B cell (primary cell): ENCODE measurements at regions not wholly inside any gene's neighbourhood (a gene's known extent, or its start where the extent isn't known, plus 50 kb on each side); places are given as distances from the start of the nearest gene placed in this dataset.

Source experiments
- ATAC-seq: fragments of 200-7000 bp; cut with Tn5 transposase; one replicate; pipeline ENCODE4 v1.10.0; 2021; ENCODE audit warnings: low read depth, mild to moderate bottlenecking, moderate number of reproducible peaks, moderate library complexity
- CTCF ChIA-PET: fragments of 350-600 bp; sonication (Branson Sonifier 250); formaldehyde crosslinking; loops from one replicate; lab custom pipeline; 2021; ENCODE audit warnings: antibody characterized with exemption, inconsistent platforms; lab: Charles Lee
- POLR2A ChIA-PET: fragments of 350-600 bp; sonication (Branson Sonifier 250); formaldehyde crosslinking; loops from one replicate; lab custom pipeline; 2021; ENCODE audit warnings: antibody characterized with exemption; lab: Charles Lee
- DNase-seq: peaks from one replicate; pipeline ENCODE4 v3.0.0; 2013
- H2AFZ ChIP-seq: 2 replicates; pipeline ENCODE4 v1.6.1; 2012; ENCODE audit warnings: mild to moderate bottlenecking, low read depth, low read length; ENCODE audit not compliant: insufficient read depth, poor library complexity, severe bottlenecking
- H3K27ac ChIP-seq, 2 donors: 1 replicate in 1 of 2; 2 replicates in 1 of 2; pipeline ENCODE4 v1.5.1; 2012 to 2013; ENCODE audit warnings: low read length in 2 of 2, mild to moderate bottlenecking in 2 of 2, moderate library complexity in 1 of 2
- H3K27me3 ChIP-seq, 4 experiments: fragments of 200-600 bp in 1 of 4; sonication (generic) in 1 of 4; replicated peaks in 1 of 4; 1 replicate in 2 of 4; 2 replicates in 2 of 4; pipeline versions ENCODE4 v1.6.1 to v1.7.0; 2013 to 2016; ENCODE audit warnings: low read length in 3 of 4, mild to moderate bottlenecking in 2 of 4, mixed read lengths in 1 of 4, moderate library complexity in 1 of 4; ENCODE audit not compliant: insufficient read depth in 4 of 4, control insufficient read depth in 3 of 4; ENCODE audit errors: control extremely low read depth in 1 of 4
- H3K36me3 ChIP-seq, 2 experiments: replicated peaks in 1 of 2; 1 replicate in 1 of 2; 2 replicates in 1 of 2; pipeline versions ENCODE4 v1.6.1 to v1.7.1; 2013; ENCODE audit warnings: low read length in 1 of 2; ENCODE audit not compliant: insufficient read depth in 2 of 2, control insufficient read depth in 1 of 2; ENCODE audit errors: control extremely low read depth in 1 of 2, extremely low read depth in 1 of 2
- H3K4me1 ChIP-seq, 2 donors: fragments of 200-600 bp in 1 of 2; sonication (generic) in 1 of 2; 1 replicate in 1 of 2; 2 replicates in 1 of 2; pipeline versions ENCODE4 v1.5.1 to v1.6.1; 2013 to 2017; ENCODE audit warnings: low read length in 2 of 2; ENCODE audit not compliant: control insufficient read depth in 2 of 2, insufficient read depth in 2 of 2
- H3K4me2 ChIP-seq: replicated peaks from 2 replicates; pipeline ENCODE3; 2012; ENCODE audit warnings: mild to moderate bottlenecking, low read depth, low read length; ENCODE audit not compliant: poor library complexity, severe bottlenecking
- H3K4me3 ChIP-seq, 5 experiments: fragments of 200-600 bp in 1 of 5; sonication (generic) in 1 of 5; 1 replicate in 3 of 5; 2 replicates in 2 of 5; pipeline versions ENCODE4 v1.5.1 to v1.7.0; 2011 to 2016; ENCODE audit warnings: low read length in 4 of 5, mild to moderate bottlenecking in 4 of 5, low read depth in 2 of 5, control low read depth in 1 of 5, moderate library complexity in 1 of 5; ENCODE audit not compliant: insufficient read depth in 1 of 5; ENCODE audit errors: control extremely low read depth in 1 of 5, extremely low read depth in 1 of 5
- H3K79me2 ChIP-seq: fragments of 200-600 bp; sonication (generic); one replicate; pipeline ENCODE4 v1.6.0; 2016; ENCODE audit warnings: low read length; ENCODE audit not compliant: control insufficient read depth, insufficient read depth
- H3K9ac ChIP-seq: fragments of 200-600 bp; sonication (generic); 2 replicates; pipeline ENCODE4 v1.6.1; 2017; ENCODE audit warnings: mild to moderate bottlenecking, low read length, moderate library complexity
- H3K9me3 ChIP-seq, 3 donors: one replicate each; pipeline versions ENCODE4 v1.6.1 to v1.7.1; 2013; ENCODE audit warnings: low read length in 2 of 3; ENCODE audit not compliant: control insufficient read depth in 2 of 3, insufficient read depth in 1 of 3; ENCODE audit errors: control extremely low read depth in 1 of 3
- H4K20me1 ChIP-seq: 2 replicates; pipeline ENCODE4 v1.6.0; 2012; ENCODE audit warnings: mild to moderate bottlenecking, low read length; ENCODE audit not compliant: insufficient read depth, control insufficient read depth, poor library complexity, severe bottlenecking
- H3K27ac Mint-ChIP-seq: one replicate; pipeline ENCODE4 v1.8.0; 2021; ENCODE audit warnings: mixed read lengths
- H3K27me3 Mint-ChIP-seq: one replicate; pipeline ENCODE4 v1.8.0; 2021; ENCODE audit warnings: mixed read lengths
- H3K4me1 Mint-ChIP-seq: one replicate; pipeline ENCODE4 v1.8.0; 2021; ENCODE audit warnings: mixed read lengths
- H3K4me3 Mint-ChIP-seq: one replicate; pipeline ENCODE4 v1.8.0; 2021; ENCODE audit warnings: mixed read lengths
- H3K9me3 Mint-ChIP-seq: one replicate; pipeline ENCODE4 v1.8.0; 2022; ENCODE audit warnings: mixed read lengths; ENCODE audit not compliant: insufficient read depth
- CTCF ChIP-seq: fragments of 200-600 bp; IDR thresholded peaks from one replicate; pipeline ENCODE4 v1.8.0; 2022; ENCODE audit warnings: antibody characterized with exemption, mild to moderate bottlenecking
- EZH2 ChIP-seq: IDR thresholded peaks from 2 replicates; pipeline ENCODE4 v1.6.1; 2012; ENCODE audit warnings: borderline replicate concordance, low read depth, mild to moderate bottlenecking, moderate library complexity, low read length; ENCODE audit not compliant: insufficient read depth, poor library complexity, severe bottlenecking
- WGBS: methylation state at CpG from one replicate; pipeline ENCODE4 v1.1.5; 2013; ENCODE audit warnings: missing lambda C conversion rate; ENCODE audit not compliant: insufficient coverage; 5-methylcytosine and 5-hydroxymethylcytosine counted together
- intact Hi-C: fragments of 100-400 bp; cut with micrococcal nuclease; formaldehyde crosslinking; loops from one replicate; pipeline ENCODE4 v1.10.0; 2022

GRCh38 chr1:232443372-232443771, 186.6 kb downstream of the SIPA1L2 start:
- Histone ChIP-seq H2AFZ (no peak overlapping the region), H3K4me3 (no peak overlapping the region), H3K4me1 (no peaks in the 10 kb centered on the region), H3K27ac (no peak overlapping the region), H3K9ac (no peak overlapping the region), H3K27me3 (no peaks in the 10 kb centered on the region), H3K79me2 (no peaks in the 10 kb centered on the region), H3K9me3 (no peaks in the 10 kb centered on the region), H3K4me2 (no peak overlapping the region), H4K20me1 (no peaks in the 10 kb centered on the region), H3K36me3 (no peaks in the 10 kb centered on the region)
- ATAC-seq, result no peak
- WGBS, result 11% methylated on average over 1 of the region's 7 CpGs
- no peaks in the 10 kb centered on the region for H3K4me1 Mint-ChIP-seq
- ChIA-PET POLR2A (no interaction called here), CTCF (no interaction called here)
- no peaks in the 10 kb centered on the region for H3K9me3 Mint-ChIP-seq
- H3K4me3 Mint-ChIP-seq, result no peak overlapping the region
- intact Hi-C loops, result no loop called here
- no peak overlapping the region for H3K27ac Mint-ChIP-seq
- no peaks in the 10 kb centered on the region for H3K27me3 Mint-ChIP-seq
- DNase-seq, result no peak
- TF ChIP-seq EZH2, result no peak
- TF ChIP-seq CTCF, result no peak

DNA sequence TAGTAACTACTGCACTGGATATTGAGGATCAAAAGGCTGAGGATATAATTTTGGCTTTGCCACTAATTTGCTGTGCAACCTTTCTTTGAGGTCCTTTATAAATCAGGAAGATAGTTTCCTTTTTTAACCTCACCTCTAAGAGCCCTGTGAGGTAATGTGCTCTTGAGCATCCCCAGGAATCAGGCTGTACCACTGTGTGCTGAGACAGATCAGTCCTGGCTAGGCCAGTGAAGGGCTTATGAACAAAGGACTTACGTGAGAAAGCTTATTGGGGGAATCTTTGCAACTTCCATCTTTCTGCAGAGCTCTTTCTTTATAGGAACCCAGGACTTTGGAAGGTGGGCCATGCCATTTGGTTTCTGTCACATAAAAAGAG, 188.9 kb downstream of the SIPA1L2 start:
- Histone ChIP-seq H3K36me3 (no peaks in the 10 kb centered on the region), H3K4me2 (no peak overlapping the region), H3K4me1 (no peaks in the 10 kb centered on the region), H3K27ac (no peak overlapping the region), H2AFZ (no peak overlapping the region), H4K20me1 (no peaks in the 10 kb centered on the region), H3K9ac (no peak overlapping the region), H3K4me3 (no peak overlapping the region), H3K27me3 (no peaks in the 10 kb centered on the region), H3K9me3 (no peaks in the 10 kb centered on the region), H3K79me2 (no peaks in the 10 kb centered on the region)
- intact Hi-C loops, result no loop called here
- Mint-ChIP-seq H3K27me3 (no peaks in the 10 kb centered on the region), H3K4me1 (no peaks in the 10 kb centered on the region), H3K27ac (no peak overlapping the region), H3K4me3 (no peak overlapping the region), H3K9me3 (no peaks in the 10 kb centered on the region)
- no peak for ATAC-seq
- ChIA-PET CTCF (no interaction called here), POLR2A (no interaction called here)
- DNase-seq, result no peak
- no peak for TF ChIP-seq EZH2
- TF ChIP-seq CTCF, result no peak
- WGBS, result no CpG with 5 or more reads among the region's 1 CpG
